ENCODE measurements at regions not wholly inside any gene's neighbourhood (a gene's known extent, or its start where the extent isn't known, plus 50 kb on each side); places are given as distances from the start of the nearest gene placed in this dataset.

- no peak for DNase-seq (ENCODE audit: low read depth)
- no peak overlapping the region for H3K4me3 ChIP-seq (ENCODE audit: low read depth, low read length)
- TF ChIP-seq CTCF (IDR thresholded peaks at IDR 0.05; ENCODE audit: low read depth, low read length, missing control alignments), result no peak
Observed at GRCh38 chr5:74957029-74957784, 91.0 kb upstream of the FAM169A start.

GRCh38 chr5:74956278-74956677, 90.1 kb upstream of the FAM169A start:
- no peak for DNase-seq (ENCODE audit: low read depth)
- no peak for TF ChIP-seq CTCF (IDR thresholded peaks at IDR 0.05; ENCODE audit: low read depth, low read length, missing control alignments)
- H3K4me3 ChIP-seq (ENCODE audit: low read depth, low read length), result no peak overlapping the region

GRCh38 chr5:74954919-74955318, 88.7 kb upstream of the FAM169A start:
- DNase-seq (ENCODE audit: low read depth), result no peak
- TF ChIP-seq CTCF (IDR thresholded peaks at IDR 0.05; ENCODE audit: low read depth, low read length, missing control alignments), result no peak
- H3K4me3 ChIP-seq (ENCODE audit: low read depth, low read length), result no peak overlapping the region

- H3K4me3 ChIP-seq (ENCODE audit: low read depth, low read length), result no peak overlapping the region
- no peak for TF ChIP-seq CTCF (IDR thresholded peaks at IDR 0.05; ENCODE audit: low read depth, low read length, missing control alignments)
- DNase-seq (ENCODE audit: low read depth), result no peak
Observed at GRCh38 chr5:74953937-74954720, 87.9 kb upstream of the FAM169A start.

- no peak for DNase-seq (ENCODE audit: low read depth)
- H3K4me3 ChIP-seq (ENCODE audit: low read depth, low read length), result no peak overlapping the region
- no peak for TF ChIP-seq CTCF (IDR thresholded peaks at IDR 0.05; ENCODE audit: low read depth, low read length, missing control alignments)
Observed at GRCh38 chr5:74953554-74953936, 87.4 kb upstream of the FAM169A start.

GRCh38 chr5:74952406-74952805, 86.2 kb upstream of the FAM169A start:
- no peak for DNase-seq (ENCODE audit: low read depth)
- H3K4me3 ChIP-seq (ENCODE audit: low read depth, low read length), result no peak overlapping the region
- TF ChIP-seq CTCF (IDR thresholded peaks at IDR 0.05; ENCODE audit: low read depth, low read length, missing control alignments), result no peak
